ENCODE measurements at regions not wholly inside any gene's neighbourhood (a gene's known extent, or its start where the extent isn't known, plus 50 kb on each side); places are given as distances from the start of the nearest gene placed in this dataset.

- peaks cover 17% of the 10 kb centered on the region for H3K9me3 Mint-ChIP-seq (ENCODE audit: low read depth)
- TF ChIP-seq, protein P1, sequence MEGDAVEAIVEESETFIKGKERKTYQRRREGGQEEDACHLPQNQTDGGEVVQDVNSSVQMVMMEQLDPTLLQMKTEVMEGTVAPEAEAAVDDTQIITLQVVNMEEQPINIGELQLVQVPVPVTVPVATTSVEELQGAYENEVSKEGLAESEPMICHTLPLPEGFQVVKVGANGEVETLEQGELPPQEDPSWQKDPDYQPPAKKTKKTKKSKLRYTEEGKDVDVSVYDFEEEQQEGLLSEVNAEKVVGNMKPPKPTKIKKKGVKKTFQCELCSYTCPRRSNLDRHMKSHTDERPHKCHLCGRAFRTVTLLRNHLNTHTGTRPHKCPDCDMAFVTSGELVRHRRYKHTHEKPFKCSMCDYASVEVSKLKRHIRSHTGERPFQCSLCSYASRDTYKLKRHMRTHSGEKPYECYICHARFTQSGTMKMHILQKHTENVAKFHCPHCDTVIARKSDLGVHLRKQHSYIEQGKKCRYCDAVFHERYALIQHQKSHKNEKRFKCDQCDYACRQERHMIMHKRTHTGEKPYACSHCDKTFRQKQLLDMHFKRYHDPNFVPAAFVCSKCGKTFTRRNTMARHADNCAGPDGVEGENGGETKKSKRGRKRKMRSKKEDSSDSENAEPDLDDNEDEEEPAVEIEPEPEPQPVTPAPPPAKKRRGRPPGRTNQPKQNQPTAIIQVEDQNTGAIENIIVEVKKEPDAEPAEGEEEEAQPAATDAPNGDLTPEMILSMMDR (IDR thresholded peaks at IDR 0.05), result no peak
These were observed 283.5 kb upstream of the RGS6 start for GRCh38 chr14:71648725-71649124.

DNA sequence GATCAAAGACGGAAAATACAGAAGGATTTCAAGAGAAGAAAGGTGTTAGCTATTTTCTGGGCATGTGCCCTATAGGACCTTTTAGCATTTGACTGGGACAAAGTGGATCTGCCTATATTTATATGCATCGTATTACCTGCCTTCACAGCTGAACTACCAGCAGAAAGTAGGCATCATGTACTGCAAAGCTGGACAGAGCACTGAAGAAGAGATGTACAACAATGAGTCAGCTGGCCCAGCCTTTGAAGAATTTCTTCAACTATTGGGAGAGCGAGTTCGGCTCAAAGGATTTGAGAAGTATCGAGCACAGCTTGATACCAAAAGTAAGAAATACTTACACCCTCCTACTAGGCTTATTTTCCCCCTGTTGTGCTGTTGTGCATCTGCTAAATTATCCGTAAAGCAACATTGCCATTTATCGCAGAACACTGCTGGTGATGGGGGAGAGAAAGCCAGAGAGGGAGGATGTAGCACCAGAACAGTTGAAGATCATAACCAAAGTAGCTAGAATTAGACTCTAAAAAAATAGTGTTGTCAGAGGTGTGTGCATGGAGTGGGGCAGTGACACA lies 282.0 kb upstream of the RGS6 start:
- Mint-ChIP-seq H3K36me3 (ENCODE audit: low read depth) (peaks cover 14% of the 10 kb centered on the region), H3K4me3 (ENCODE audit: unreplicated experiment) (no peak overlapping the region), H3K27ac (ENCODE audit: unreplicated experiment) (peak overlapping the region; percentile 85), H3K9me3 (ENCODE audit: low read depth) (peaks cover 14% of the 10 kb centered on the region), H3K27me3 (ENCODE audit: low read depth) (no peaks in the 10 kb centered on the region), H3K4me1 (ENCODE audit: low read depth) (peaks cover 51% of the 10 kb centered on the region)
- TF ChIP-seq, protein P1 (IDR thresholded peaks at IDR 0.05), result no peak
- no peak for DNase-seq (ENCODE audit: low spot score)

More at GRCh38 chr14:71648725-71649124, 283.5 kb upstream of the RGS6 start:
- H3K27me3 Mint-ChIP-seq (ENCODE audit: low read depth), result no peaks in the 10 kb centered on the region
- H3K27ac Mint-ChIP-seq (ENCODE audit: unreplicated experiment), result no peak overlapping the region
- no peak for DNase-seq (ENCODE audit: low spot score)
- no peak overlapping the region for H3K4me3 Mint-ChIP-seq (ENCODE audit: unreplicated experiment)
- H3K4me1 Mint-ChIP-seq (ENCODE audit: low read depth), result peaks cover 50% of the 10 kb centered on the region
- peaks cover 13% of the 10 kb centered on the region for H3K36me3 Mint-ChIP-seq (ENCODE audit: low read depth)

- Mint-ChIP-seq H3K36me3 (ENCODE audit: low read depth) (peaks cover 14% of the 10 kb centered on the region), H3K4me3 (ENCODE audit: unreplicated experiment) (no peak overlapping the region), H3K27ac (ENCODE audit: unreplicated experiment) (peak overlapping the region; percentile 85), H3K4me1 (ENCODE audit: low read depth) (peaks cover 61% of the 10 kb centered on the region), H3K27me3 (ENCODE audit: low read depth) (no peaks in the 10 kb centered on the region), H3K9me3 (ENCODE audit: low read depth) (peaks cover 14% of the 10 kb centered on the region)
- no peak for DNase-seq (ENCODE audit: low spot score)
- TF ChIP-seq, protein P1 (IDR thresholded peaks at IDR 0.05), result no peak
These were observed 281.0 kb upstream of the RGS6 start for GRCh38 chr14:71651228-71651627.

- Mint-ChIP-seq H3K4me3 (ENCODE audit: unreplicated experiment) (no peak overlapping the region), H3K27ac (ENCODE audit: unreplicated experiment) (peak overlapping the region; percentile 85), H3K36me3 (ENCODE audit: low read depth) (peaks cover 14% of the 10 kb centered on the region), H3K4me1 (ENCODE audit: low read depth) (peaks cover 58% of the 10 kb centered on the region), H3K27me3 (ENCODE audit: low read depth) (no peaks in the 10 kb centered on the region), H3K9me3 (ENCODE audit: low read depth) (peaks cover 11% of the 10 kb centered on the region)
- TF ChIP-seq, protein P1 (IDR thresholded peaks at IDR 0.05), result no peak
- DNase-seq (ENCODE audit: low spot score), result no peak
These were observed 279.9 kb upstream of the RGS6 start for GRCh38 chr14:71652368-71652767.

DNA sequence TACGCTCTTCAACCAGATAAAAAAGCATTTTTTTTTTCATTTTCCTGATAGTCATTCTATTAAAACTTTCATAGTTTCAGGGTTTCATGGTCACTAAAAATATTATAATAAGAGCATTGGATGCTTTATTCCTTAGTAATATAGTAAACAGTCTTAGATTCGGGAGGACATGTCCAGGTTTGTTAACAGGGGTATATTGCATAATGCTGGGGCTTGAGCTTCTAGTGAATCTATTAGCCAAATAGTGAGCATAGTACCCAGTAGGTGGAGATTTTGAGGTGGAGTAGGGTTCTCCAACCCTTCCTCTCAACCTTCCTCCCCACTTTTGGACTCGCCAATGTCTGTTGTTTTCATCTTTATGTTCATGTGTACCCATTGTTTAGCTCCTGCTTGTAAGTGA lies 277.4 kb upstream of the RGS6 start:
- peaks cover 16% of the 10 kb centered on the region for H3K36me3 Mint-ChIP-seq (ENCODE audit: low read depth)
- no peak overlapping the region for H3K27ac Mint-ChIP-seq (ENCODE audit: unreplicated experiment)
- peaks cover 11% of the 10 kb centered on the region for H3K9me3 Mint-ChIP-seq (ENCODE audit: low read depth)
- no peak overlapping the region for H3K4me3 Mint-ChIP-seq (ENCODE audit: unreplicated experiment)
- peaks cover 61% of the 10 kb centered on the region for H3K4me1 Mint-ChIP-seq (ENCODE audit: low read depth)
- TF ChIP-seq, protein P1 (IDR thresholded peaks at IDR 0.05), result no peak
- DNase-seq (ENCODE audit: low spot score), result no peak
- H3K27me3 Mint-ChIP-seq (ENCODE audit: low read depth), result no peaks in the 10 kb centered on the region
